Neural crest cell (in vitro differentiated cells): ENCODE measurements at regions not wholly inside any gene's neighbourhood (a gene's known extent, or its start where the extent isn't known, plus 50 kb on each side); places are given as distances from the start of the nearest gene placed in this dataset.

Experiments used
- DNase-seq: peaks from one replicate; pipeline ENCODE4 v3.0.0; 2021; ENCODE audit warnings: low read depth, mixed read lengths, low spot score
- H3K27ac Mint-ChIP-seq: one replicate; pipeline ENCODE4 v1.8.0; 2021; ENCODE audit warnings: mild to moderate bottlenecking, mixed read lengths; ENCODE audit not compliant: unreplicated experiment
- H3K27me3 Mint-ChIP-seq: 2 replicates; pipeline ENCODE4 v1.8.0; 2021; ENCODE audit warnings: low read depth, mild to moderate bottlenecking, mixed read lengths
- H3K36me3 Mint-ChIP-seq: 2 replicates; pipeline ENCODE4 v1.8.0; 2021; ENCODE audit warnings: low read depth, mild to moderate bottlenecking, mixed read lengths
- H3K4me1 Mint-ChIP-seq: 2 replicates; pipeline ENCODE4 v1.8.0; 2021; ENCODE audit warnings: mixed read lengths
- H3K4me3 Mint-ChIP-seq: one replicate; pipeline ENCODE4 v1.8.0; 2021; ENCODE audit warnings: mild to moderate bottlenecking, mixed read lengths
- H3K9me3 Mint-ChIP-seq: 2 replicates; pipeline ENCODE4 v1.8.0; 2021; ENCODE audit warnings: mixed read lengths
- CTCF ChIP-seq: fragments of 200-600 bp; sonication (generic); conservative IDR thresholded peaks from 2 replicates; pipeline ENCODE4 v1.5.0; 2021; ENCODE audit warnings: antibody characterized with exemption, mild to moderate bottlenecking

- Mint-ChIP-seq H3K4me1 (peaks cover 2% of the 10 kb centered on the region), H3K36me3 (peaks cover 2% of the 10 kb centered on the region), H3K27ac (no peak overlapping the region), H3K27me3 (peaks cover 7% of the 10 kb centered on the region), H3K4me3 (no peak overlapping the region), H3K9me3 (peaks cover 3% of the 10 kb centered on the region)
- no peak for TF ChIP-seq CTCF
- DNase-seq: no peak
These were observed 622.3 kb downstream of the ADCYAP1 start for GRCh38 chr18:1526991-1527390.

- Mint-ChIP-seq H3K9me3 (no peaks in the 10 kb centered on the region), H3K4me3 (no peak overlapping the region), H3K27me3 (peaks cover 7% of the 10 kb centered on the region), H3K27ac (no peak overlapping the region), H3K36me3 (no peaks in the 10 kb centered on the region), H3K4me1 (no peaks in the 10 kb centered on the region)
- no peak for DNase-seq
- no peak for TF ChIP-seq CTCF
These were observed 623.1 kb downstream of the ADCYAP1 start for GRCh38 chr18:1527805-1528204.

- no peaks in the 10 kb centered on the region for H3K36me3 Mint-ChIP-seq
- H3K9me3 Mint-ChIP-seq: no peaks in the 10 kb centered on the region
- H3K27ac Mint-ChIP-seq: no peak overlapping the region
- TF ChIP-seq CTCF: no peak
- H3K27me3 Mint-ChIP-seq: peaks cover 7% of the 10 kb centered on the region
- no peak overlapping the region for H3K4me3 Mint-ChIP-seq
- no peak for DNase-seq
- no peaks in the 10 kb centered on the region for H3K4me1 Mint-ChIP-seq
These were observed 623.8 kb downstream of the ADCYAP1 start for GRCh38 chr18:1528447-1528846.

GRCh38 chr18:1528964-1529509 lies 624.4 kb downstream of the ADCYAP1 start:
- Mint-ChIP-seq H3K9me3 (no peaks in the 10 kb centered on the region), H3K4me3 (no peak overlapping the region), H3K27me3 (peaks cover 7% of the 10 kb centered on the region), H3K36me3 (no peaks in the 10 kb centered on the region), H3K27ac (no peak overlapping the region), H3K4me1 (no peaks in the 10 kb centered on the region)
- TF ChIP-seq CTCF: no peak
- no peak for DNase-seq

GRCh38 chr18:1530650-1531049 lies 626.0 kb downstream of the ADCYAP1 start:
- DNase-seq: no peak
- no peak for TF ChIP-seq CTCF
- no peaks in the 10 kb centered on the region for H3K4me1 Mint-ChIP-seq
- H3K36me3 Mint-ChIP-seq: no peaks in the 10 kb centered on the region
- no peak overlapping the region for H3K27ac Mint-ChIP-seq
- H3K9me3 Mint-ChIP-seq: no peaks in the 10 kb centered on the region
- H3K27me3 Mint-ChIP-seq: peaks cover 7% of the 10 kb centered on the region
- H3K4me3 Mint-ChIP-seq: no peak overlapping the region

GRCh38 chr18:1539276-1539675 lies 634.6 kb downstream of the ADCYAP1 start:
- no peaks in the 10 kb centered on the region for H3K36me3 Mint-ChIP-seq
- H3K27me3 Mint-ChIP-seq: no peaks in the 10 kb centered on the region
- no peaks in the 10 kb centered on the region for H3K4me1 Mint-ChIP-seq
- TF ChIP-seq CTCF: no peak
- DNase-seq: no peak
- H3K27ac Mint-ChIP-seq: no peak overlapping the region
- no peaks in the 10 kb centered on the region for H3K9me3 Mint-ChIP-seq
- H3K4me3 Mint-ChIP-seq: no peak overlapping the region
